Stimulated activated memory B cell treated with anti-CD40 and anti-IgM and Interleukin-4, amounts not matched to agents 10 μg/mL and 1 μg/mL and 100 μg/mL, for 72 hours (primary cell): ENCODE measurements at regions not wholly inside any gene's neighbourhood (a gene's known extent, or its start where the extent isn't known, plus 50 kb on each side); places are given as distances from the start of the nearest gene placed in this dataset.
"Not testable (repeated sequence)": the region's sequence is repeated elsewhere in the genome, so short reads cannot be mapped to it uniquely, and the experiment has no call there.

ENCODE experiments used
- ATAC-seq: fragments of 150-1000 bp; cut with Tn5 transposase; 2 replicates; pipeline ENCODE4 v1.10.0; 2021
- H3K27ac Mint-ChIP-seq: one replicate; pipeline ENCODE4 v1.8.0; 2022; ENCODE audit warnings: mild to moderate bottlenecking, mixed read lengths
- H3K27me3 Mint-ChIP-seq: one replicate; pipeline ENCODE4 v1.8.0; 2022; ENCODE audit warnings: mixed read lengths
- H3K36me3 Mint-ChIP-seq: one replicate; pipeline ENCODE4 v1.8.0; 2022; ENCODE audit warnings: mixed read lengths
- H3K4me1 Mint-ChIP-seq: one replicate; pipeline ENCODE4 v1.8.0; 2022; ENCODE audit warnings: mixed read lengths
- H3K4me3 Mint-ChIP-seq: one replicate; pipeline ENCODE4 v1.8.0; 2022; ENCODE audit warnings: mild to moderate bottlenecking, moderate library complexity, mixed read lengths
- H3K9me3 Mint-ChIP-seq: one replicate; pipeline ENCODE4 v1.8.0; 2022; ENCODE audit warnings: mixed read lengths

- H3K9me3 Mint-ChIP-seq, H3K36me3 Mint-ChIP-seq, ATAC-seq, H3K4me3 Mint-ChIP-seq, H3K4me1 Mint-ChIP-seq, H3K27ac Mint-ChIP-seq: not testable (repeated sequence)
- peaks cover 58% of the 10 kb centered on the region for H3K27me3 Mint-ChIP-seq
Observed at GRCh38 chr12:48409938-48410337, 59.2 kb upstream of the ZNF641 start.

- Mint-ChIP-seq H3K9me3 (no peaks in the 10 kb centered on the region), H3K4me3 (no peak overlapping the region), H3K4me1 (no peaks in the 10 kb centered on the region), H3K27ac (no peak overlapping the region), H3K36me3 (no peaks in the 10 kb centered on the region), H3K27me3 (peaks cover 57% of the 10 kb centered on the region)
- ATAC-seq = no peak
Observed at GRCh38 chr12:48413388-48413787, 59.0 kb upstream of the ANP32D start.

GRCh38 chr12:48414021-48414420, 58.3 kb upstream of the ANP32D start:
- H3K27ac Mint-ChIP-seq = no peak overlapping the region
- H3K36me3 Mint-ChIP-seq = no peaks in the 10 kb centered on the region
- no peak overlapping the region for H3K4me3 Mint-ChIP-seq
- H3K4me1 Mint-ChIP-seq = no peaks in the 10 kb centered on the region
- ATAC-seq = no peak
- no peaks in the 10 kb centered on the region for H3K9me3 Mint-ChIP-seq
- peaks cover 54% of the 10 kb centered on the region for H3K27me3 Mint-ChIP-seq

GRCh38 chr12:48419116-48419935, 53.0 kb upstream of the ANP32D start:
- H3K27ac Mint-ChIP-seq = no peak overlapping the region
- H3K4me1 Mint-ChIP-seq = no peaks in the 10 kb centered on the region
- H3K4me3 Mint-ChIP-seq = no peak overlapping the region
- H3K36me3 Mint-ChIP-seq = no peaks in the 10 kb centered on the region
- no peaks in the 10 kb centered on the region for H3K9me3 Mint-ChIP-seq
- ATAC-seq = no peak
- H3K27me3 Mint-ChIP-seq = peaks cover 41% of the 10 kb centered on the region

GRCh38 chr12:48420039-48420775, 52.2 kb upstream of the ANP32D start:
- H3K27ac Mint-ChIP-seq = no peak overlapping the region
- peaks cover 34% of the 10 kb centered on the region for H3K27me3 Mint-ChIP-seq
- H3K4me1 Mint-ChIP-seq = no peaks in the 10 kb centered on the region
- no peak overlapping the region for H3K4me3 Mint-ChIP-seq
- H3K9me3 Mint-ChIP-seq = no peaks in the 10 kb centered on the region
- ATAC-seq = no peak
- H3K36me3 Mint-ChIP-seq = no peaks in the 10 kb centered on the region

- Mint-ChIP-seq H3K4me1 (no peaks in the 10 kb centered on the region), H3K36me3 (no peaks in the 10 kb centered on the region), H3K27ac (no peak overlapping the region), H3K4me3 (no peak overlapping the region), H3K27me3 (peaks cover 39% of the 10 kb centered on the region), H3K9me3 (no peaks in the 10 kb centered on the region)
- ATAC-seq = no peak
Observed at GRCh38 chr12:48422060-48422459, 50.3 kb upstream of the ANP32D start.
